Activated CD4-positive, alpha-beta T cell treated with anti-CD3 and anti-CD28 coated beads, Interleukin-2, amount 10 ng/mL, durations not matched to agents 24 days and 14 days (primary cell): ENCODE measurements at regions not wholly inside any gene's neighbourhood (a gene's known extent, or its start where the extent isn't known, plus 50 kb on each side); places are given as distances from the start of the nearest gene placed in this dataset.
A peak's percentile ranks its signal among the peaks of the same experiment; 100 is the strongest.

ENCODE experiments used
- DNase-seq: peaks from one replicate; pipeline ENCODE4 v3.0.0; 2022
- H3K27ac Mint-ChIP-seq: one replicate; pipeline ENCODE4 v1.8.0; 2022; ENCODE audit warnings: mild to moderate bottlenecking, mixed read lengths
- H3K27me3 Mint-ChIP-seq: one replicate; pipeline ENCODE4 v1.8.0; 2022; ENCODE audit warnings: mixed read lengths
- H3K36me3 Mint-ChIP-seq: one replicate; pipeline ENCODE4 v1.8.0; 2022; ENCODE audit warnings: low read depth, mild to moderate bottlenecking, mixed read lengths
- H3K4me1 Mint-ChIP-seq: one replicate; pipeline ENCODE4 v1.8.0; 2021; ENCODE audit warnings: mixed read lengths
- H3K4me3 Mint-ChIP-seq: one replicate; pipeline ENCODE4 v1.8.0; 2022; ENCODE audit warnings: mild to moderate bottlenecking, moderate library complexity, mixed read lengths
- H3K9me3 Mint-ChIP-seq: one replicate; pipeline ENCODE4 v1.8.0; 2021; ENCODE audit warnings: mixed read lengths
- intact Hi-C: fragments of 100-400 bp; cut with micrococcal nuclease; formaldehyde crosslinking; loops from one replicate; pipeline ENCODE4 v1.15.1; 2023

GRCh38 chr18:10025711-10026670 is 112.2 kb downstream of the VAPA start:
- no peaks in the 10 kb centered on the region for H3K9me3 Mint-ChIP-seq
- no peak for DNase-seq
- no peaks in the 10 kb centered on the region for H3K4me1 Mint-ChIP-seq
- H3K4me3 Mint-ChIP-seq, result no peak overlapping the region
- H3K27ac Mint-ChIP-seq, result no peak overlapping the region
- intact Hi-C loops, result no loop called here
- no peaks in the 10 kb centered on the region for H3K27me3 Mint-ChIP-seq
- no peaks in the 10 kb centered on the region for H3K36me3 Mint-ChIP-seq

DNA sequence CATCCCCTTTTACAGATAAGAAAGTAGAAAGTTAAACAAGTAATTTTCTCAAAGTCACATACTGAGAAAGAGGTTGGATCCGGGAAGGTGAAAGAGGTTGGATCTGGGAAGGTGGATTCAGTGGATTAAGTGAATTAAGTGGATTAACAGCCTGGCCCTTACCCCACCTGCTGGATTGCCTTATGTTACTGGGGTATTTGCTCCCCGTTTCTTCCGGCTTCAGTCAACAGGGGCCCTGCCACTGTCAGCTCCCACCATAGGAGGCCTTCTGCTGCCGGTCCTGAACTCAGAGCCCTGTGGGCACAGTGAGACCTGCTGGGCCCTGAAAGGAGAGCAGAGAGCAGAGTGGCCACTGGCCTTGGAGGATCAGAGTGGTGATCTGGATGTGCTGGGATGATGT is 113.2 kb downstream of the VAPA start:
- DNase-seq, result no peak
- Mint-ChIP-seq H3K4me3 (no peak overlapping the region), H3K9me3 (no peaks in the 10 kb centered on the region), H3K4me1 (no peaks in the 10 kb centered on the region), H3K36me3 (no peaks in the 10 kb centered on the region), H3K27ac (no peak overlapping the region), H3K27me3 (no peaks in the 10 kb centered on the region)
- intact Hi-C loops, result no loop called here

GRCh38 chr18:10027461-10027860 is 113.6 kb downstream of the VAPA start:
- Mint-ChIP-seq H3K4me1 (no peaks in the 10 kb centered on the region), H3K4me3 (no peak overlapping the region), H3K36me3 (no peaks in the 10 kb centered on the region), H3K27me3 (no peaks in the 10 kb centered on the region), H3K9me3 (no peaks in the 10 kb centered on the region), H3K27ac (no peak overlapping the region)
- DNase-seq, result no peak
- intact Hi-C loops, result no loop called here

- no peak for DNase-seq
- Mint-ChIP-seq H3K9me3 (no peaks in the 10 kb centered on the region), H3K36me3 (no peaks in the 10 kb centered on the region), H3K4me1 (no peaks in the 10 kb centered on the region), H3K27ac (no peak overlapping the region), H3K4me3 (no peak overlapping the region), H3K27me3 (peaks cover 9% of the 10 kb centered on the region)
- intact Hi-C loops, result no loop called here
Observed at GRCh38 chr18:10029711-10030110, 115.9 kb downstream of the VAPA start.

GRCh38 chr18:10030816-10031541 is 117.2 kb downstream of the VAPA start:
- no peak for DNase-seq
- H3K9me3 Mint-ChIP-seq, result no peaks in the 10 kb centered on the region
- H3K4me1 Mint-ChIP-seq, result no peaks in the 10 kb centered on the region
- H3K27ac Mint-ChIP-seq, result no peak overlapping the region
- no peak overlapping the region for H3K4me3 Mint-ChIP-seq
- intact Hi-C loops, result no loop called here
- H3K36me3 Mint-ChIP-seq, result no peaks in the 10 kb centered on the region
- peaks cover 12% of the 10 kb centered on the region for H3K27me3 Mint-ChIP-seq

GRCh38 chr18:10032331-10033015 is 118.7 kb downstream of the VAPA start:
- Mint-ChIP-seq H3K27ac (no peak overlapping the region), H3K36me3 (no peaks in the 10 kb centered on the region), H3K4me1 (no peaks in the 10 kb centered on the region), H3K4me3 (peak overlapping the region; percentile 7), H3K9me3 (no peaks in the 10 kb centered on the region), H3K27me3 (peaks cover 18% of the 10 kb centered on the region)
- intact Hi-C loops, result no loop called here
- no peak for DNase-seq

DNA sequence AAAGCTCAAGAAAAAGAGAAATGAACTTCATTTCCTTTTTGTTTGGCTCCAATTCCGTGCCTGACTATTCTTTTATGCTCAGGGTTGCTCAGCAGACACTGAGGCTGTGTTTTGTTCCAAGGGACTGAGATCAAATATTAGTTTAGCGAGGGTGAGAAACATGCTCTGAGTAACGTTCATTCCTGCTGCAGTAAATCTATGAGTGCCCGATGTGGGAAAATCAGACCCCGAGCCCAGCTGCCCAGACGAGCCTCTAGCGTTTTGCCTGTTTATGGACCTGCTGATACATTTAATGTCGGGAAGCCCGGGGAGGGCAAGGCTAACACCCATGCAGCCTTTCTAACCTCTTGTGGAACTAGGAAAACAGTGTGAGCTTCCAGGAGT is 119.2 kb downstream of the VAPA start:
- Mint-ChIP-seq H3K4me3 (peak overlapping the region; percentile 7), H3K9me3 (no peaks in the 10 kb centered on the region), H3K27ac (no peak overlapping the region), H3K27me3 (peaks cover 19% of the 10 kb centered on the region), H3K36me3 (no peaks in the 10 kb centered on the region), H3K4me1 (no peaks in the 10 kb centered on the region)
- no peak for DNase-seq
- intact Hi-C loops, result no loop called here

DNA sequence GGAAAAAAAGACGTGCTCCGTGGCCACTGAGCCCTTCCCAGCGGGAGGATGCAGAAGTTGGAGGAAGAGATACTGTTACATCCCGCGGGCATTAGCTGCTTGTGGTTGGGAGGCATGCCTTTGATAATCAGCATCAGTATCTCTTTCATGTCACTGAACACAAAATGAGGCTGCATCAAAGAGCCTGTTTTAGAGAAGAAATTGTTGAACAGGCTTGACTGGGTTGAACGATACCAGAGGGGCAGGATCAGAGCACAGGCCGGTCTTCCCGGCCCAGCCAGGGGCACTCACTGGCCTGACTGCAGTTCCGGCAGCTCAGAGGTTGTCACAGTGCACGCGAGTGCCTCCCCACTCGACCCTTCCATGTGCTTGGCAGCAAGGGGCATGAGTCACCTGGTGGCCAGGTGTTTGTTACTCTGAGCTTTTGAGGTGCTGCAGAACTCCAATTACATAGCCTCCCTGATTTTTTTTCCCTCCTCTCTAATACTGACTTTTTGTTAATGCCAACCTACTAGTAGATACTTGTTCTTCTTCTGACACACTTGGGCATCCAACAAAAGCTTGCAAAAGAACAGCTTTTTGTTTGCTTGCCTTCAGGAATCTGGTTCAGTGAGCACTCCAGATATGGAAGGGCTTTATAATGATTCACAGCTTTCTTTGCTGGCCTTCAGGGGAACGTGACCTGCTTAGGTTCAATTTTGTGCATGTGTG is 121.6 kb downstream of the VAPA start:
- Mint-ChIP-seq H3K4me1 (no peaks in the 10 kb centered on the region), H3K9me3 (no peaks in the 10 kb centered on the region), H3K27me3 (peaks cover 19% of the 10 kb centered on the region), H3K36me3 (no peaks in the 10 kb centered on the region), H3K4me3 (no peak overlapping the region), H3K27ac (no peak overlapping the region)
- intact Hi-C loops, result no loop called here
- DNase-seq, result no peak

DNA sequence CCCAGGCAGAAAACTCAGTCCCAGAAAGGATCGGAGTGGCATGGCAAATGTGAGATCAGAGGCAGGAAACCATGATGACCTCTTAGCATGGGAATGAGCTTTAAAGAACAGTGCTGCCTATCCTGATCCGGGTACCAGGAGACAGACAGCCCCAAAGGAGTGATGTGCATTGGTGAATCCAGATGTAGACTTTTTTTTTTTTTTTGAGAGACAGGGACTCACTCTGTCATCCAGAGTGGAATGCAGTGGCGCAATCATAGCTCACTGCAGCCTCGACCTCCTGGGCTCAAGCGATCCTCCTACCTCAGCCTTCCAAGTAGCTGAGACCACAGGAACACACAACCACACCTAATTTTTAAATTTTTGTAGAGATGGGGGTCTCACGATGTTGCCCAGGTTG is 122.7 kb downstream of the VAPA start:
- Mint-ChIP-seq H3K9me3 (no peaks in the 10 kb centered on the region), H3K4me1 (no peaks in the 10 kb centered on the region), H3K4me3 (no peak overlapping the region), H3K27ac (no peak overlapping the region), H3K36me3 (no peaks in the 10 kb centered on the region), H3K27me3 (peaks cover 22% of the 10 kb centered on the region)
- intact Hi-C loops, result no loop called here
- DNase-seq, result no peak

DNA sequence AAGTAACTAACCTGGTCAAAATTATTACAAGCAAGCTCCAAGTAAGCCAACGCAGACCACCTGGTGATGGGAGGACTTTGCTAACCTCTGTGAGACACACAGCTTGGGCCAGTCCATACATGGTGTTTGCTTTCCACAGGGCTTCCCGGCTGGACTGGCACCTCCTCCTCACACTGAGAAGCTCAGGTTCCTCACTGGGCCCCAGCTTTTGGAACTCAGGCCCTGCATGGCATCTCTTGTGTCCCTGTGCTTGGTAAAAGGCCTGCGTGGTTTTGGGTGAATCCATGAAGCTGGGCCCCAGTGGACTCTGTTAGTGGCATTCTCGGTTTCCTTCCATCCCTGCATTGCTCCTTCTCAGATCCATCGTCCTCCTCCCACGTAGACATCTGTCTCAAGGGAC is 123.4 kb downstream of the VAPA start:
- intact Hi-C loops, result no loop called here
- Mint-ChIP-seq H3K27me3 (peaks cover 25% of the 10 kb centered on the region), H3K27ac (no peak overlapping the region), H3K36me3 (peaks cover 1% of the 10 kb centered on the region), H3K4me3 (no peak overlapping the region), H3K4me1 (no peaks in the 10 kb centered on the region), H3K9me3 (peaks cover 4% of the 10 kb centered on the region)
- no peak for DNase-seq

- H3K9me3 Mint-ChIP-seq, result peaks cover 4% of the 10 kb centered on the region
- H3K36me3 Mint-ChIP-seq, result peaks cover 1% of the 10 kb centered on the region
- H3K27ac Mint-ChIP-seq, result no peak overlapping the region
- no peak for DNase-seq
- H3K4me1 Mint-ChIP-seq, result no peaks in the 10 kb centered on the region
- H3K4me3 Mint-ChIP-seq, result no peak overlapping the region
- intact Hi-C loops, result no loop called here
- peaks cover 20% of the 10 kb centered on the region for H3K27me3 Mint-ChIP-seq
Observed at GRCh38 chr18:10038268-10038667, 124.5 kb downstream of the VAPA start.

DNA sequence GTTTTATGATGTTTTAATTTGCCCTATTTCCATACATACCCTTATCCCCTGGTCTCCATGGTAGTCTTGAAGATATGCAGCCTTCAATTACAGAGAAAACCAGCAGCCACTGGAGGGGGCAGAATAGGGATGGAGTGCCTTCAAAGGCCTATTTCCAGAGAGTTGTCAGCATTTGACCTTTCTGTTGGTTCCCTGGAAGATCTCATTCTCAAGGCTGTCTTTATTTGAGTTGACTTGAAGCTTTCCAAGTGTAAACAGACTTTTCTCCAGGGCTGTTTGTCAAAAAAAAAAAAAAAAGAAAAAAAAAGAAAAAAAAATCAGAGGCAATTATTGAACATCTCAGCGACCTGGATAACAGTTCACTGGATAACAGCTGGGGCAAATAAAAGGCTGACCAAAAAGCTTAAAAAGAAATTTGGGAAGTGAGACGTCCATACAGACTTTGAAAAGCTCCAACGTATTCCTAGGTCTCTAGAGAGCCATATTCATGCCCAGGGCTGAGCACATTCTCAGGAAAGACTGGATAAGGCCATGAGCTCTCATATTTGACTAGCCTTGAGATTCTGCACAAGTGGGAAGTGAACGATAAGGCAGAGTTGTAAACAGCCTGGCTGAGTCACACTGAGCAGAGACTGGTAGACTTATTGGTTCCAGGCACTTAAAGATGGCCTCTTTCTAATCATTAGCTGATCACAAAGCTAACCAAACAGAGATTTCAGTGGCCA is 126.6 kb downstream of the VAPA start:
- H3K4me1 Mint-ChIP-seq, result no peaks in the 10 kb centered on the region
- no peak overlapping the region for H3K4me3 Mint-ChIP-seq
- intact Hi-C loops, result no loop called here
- H3K9me3 Mint-ChIP-seq, result peaks cover 4% of the 10 kb centered on the region
- H3K27me3 Mint-ChIP-seq, result peaks cover 17% of the 10 kb centered on the region
- no peak for DNase-seq
- peaks cover 1% of the 10 kb centered on the region for H3K36me3 Mint-ChIP-seq
- H3K27ac Mint-ChIP-seq, result no peak overlapping the region

DNA sequence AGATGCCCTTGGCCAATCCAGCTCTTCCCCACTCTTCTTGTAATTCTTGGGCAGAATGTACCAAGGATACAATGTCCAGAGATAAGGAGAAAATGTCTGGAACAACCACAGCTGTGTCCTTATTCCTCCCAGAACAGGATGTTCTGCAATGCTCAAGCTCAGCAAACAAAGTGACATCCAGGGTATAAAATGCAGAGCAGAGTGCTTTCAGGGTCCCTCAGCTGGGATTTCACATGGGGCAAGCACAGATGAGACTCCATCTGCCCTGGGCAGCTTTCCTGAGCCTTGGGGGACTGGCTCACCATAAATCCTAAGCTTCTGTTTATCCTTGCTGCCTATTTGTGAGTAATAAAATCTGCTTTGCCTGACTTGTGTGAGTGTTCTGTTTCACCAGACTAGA is 127.4 kb downstream of the VAPA start:
- Mint-ChIP-seq H3K9me3 (peaks cover 4% of the 10 kb centered on the region), H3K4me3 (no peak overlapping the region), H3K36me3 (peaks cover 1% of the 10 kb centered on the region), H3K27ac (no peak overlapping the region), H3K4me1 (no peaks in the 10 kb centered on the region), H3K27me3 (peaks cover 11% of the 10 kb centered on the region)
- intact Hi-C loops, result no loop called here
- DNase-seq, result no peak
